ENCODE measurements at regions not wholly inside any gene's neighbourhood (a gene's known extent, or its start where the extent isn't known, plus 50 kb on each side); places are given as distances from the start of the nearest gene placed in this dataset.

DNA sequence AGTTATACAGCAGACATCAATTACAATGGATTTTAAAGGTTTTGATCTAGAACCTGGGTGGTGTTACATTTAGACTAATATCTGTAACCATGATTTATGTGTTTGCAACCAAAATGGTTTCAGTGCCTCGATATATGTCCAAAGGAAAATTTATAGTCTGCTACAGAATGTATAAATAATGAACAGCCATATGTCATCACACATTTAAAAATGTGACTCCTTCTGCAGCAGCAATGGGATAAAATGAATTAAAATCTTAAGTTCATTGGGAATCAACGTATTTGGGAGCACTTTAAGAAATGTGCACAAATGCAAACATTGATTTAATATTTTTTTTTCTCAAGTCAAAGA, 610.2 kb downstream of the TMEM114 start:
- H3K27ac ChIP-seq, result no peak overlapping the region
- TF ChIP-seq CTCF (conservative IDR thresholded peaks at IDR 0.05) (no peak), ZFX (IDR thresholded peaks at IDR 0.05) (no peak)

- H3K27ac ChIP-seq, result no peak overlapping the region
- TF ChIP-seq ZFX (IDR thresholded peaks at IDR 0.05) (no peak), CTCF (conservative IDR thresholded peaks at IDR 0.05) (no peak)
Observed at GRCh38 chr16:7979448-7980132, 610.7 kb downstream of the TMEM114 start.

DNA sequence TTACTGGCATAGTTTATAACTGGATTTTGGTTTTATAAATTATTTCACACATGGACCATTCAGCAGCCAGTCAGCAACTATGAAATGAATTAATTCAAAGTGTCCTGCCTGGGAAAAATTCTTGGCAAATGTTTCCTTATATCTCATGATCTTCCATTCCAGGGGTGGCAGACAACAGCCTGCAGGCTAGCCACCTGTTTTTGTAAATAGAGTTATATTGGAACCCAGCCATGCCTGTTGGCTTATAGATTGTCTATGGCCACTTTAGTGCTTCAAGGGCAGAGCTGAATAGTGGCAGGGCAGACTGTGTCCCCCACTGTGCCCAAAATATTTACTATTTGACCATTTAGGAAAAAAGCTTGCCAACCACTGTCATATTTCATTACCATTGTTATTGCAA, 613.7 kb downstream of the TMEM114 start:
- H3K27ac ChIP-seq, result no peak overlapping the region
- no peak for TF ChIP-seq ZFX (IDR thresholded peaks at IDR 0.05)
- TF ChIP-seq CTCF (conservative IDR thresholded peaks at IDR 0.05), result no peak

- H3K27ac ChIP-seq, result no peak overlapping the region
- TF ChIP-seq ZFX (IDR thresholded peaks at IDR 0.05), result no peak
- TF ChIP-seq CTCF (conservative IDR thresholded peaks at IDR 0.05), result no peak
Observed at GRCh38 chr16:7976125-7976524, 614.2 kb downstream of the TMEM114 start.

DNA sequence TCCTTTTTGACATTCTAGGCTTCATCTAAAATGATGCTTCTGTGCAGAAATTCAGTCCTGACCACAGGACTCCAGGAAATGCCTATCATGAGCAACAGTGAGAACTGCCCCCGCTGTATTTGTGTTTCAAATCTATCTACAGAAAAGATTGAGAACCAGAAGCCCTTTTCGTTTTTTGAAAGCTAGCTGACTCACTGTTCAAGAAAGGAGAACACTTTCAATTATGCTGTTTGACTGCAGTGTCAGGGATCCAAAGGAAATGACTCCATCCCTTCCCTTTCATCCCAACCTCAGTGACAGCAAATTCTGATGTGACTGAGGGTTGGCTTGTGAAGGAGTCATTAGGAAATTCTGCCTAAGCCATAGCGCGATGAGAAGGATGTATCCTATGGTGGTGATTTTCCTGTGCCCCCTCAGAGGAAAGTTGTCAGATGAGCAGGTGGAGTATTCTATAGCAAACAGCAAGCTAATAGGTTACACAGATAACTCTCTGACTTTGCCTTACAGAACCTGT, 622.3 kb downstream of the TMEM114 start:
- no peak for TF ChIP-seq CTCF (conservative IDR thresholded peaks at IDR 0.05)
- TF ChIP-seq ZFX (IDR thresholded peaks at IDR 0.05), result no peak
- no peak overlapping the region for H3K27ac ChIP-seq

DNA sequence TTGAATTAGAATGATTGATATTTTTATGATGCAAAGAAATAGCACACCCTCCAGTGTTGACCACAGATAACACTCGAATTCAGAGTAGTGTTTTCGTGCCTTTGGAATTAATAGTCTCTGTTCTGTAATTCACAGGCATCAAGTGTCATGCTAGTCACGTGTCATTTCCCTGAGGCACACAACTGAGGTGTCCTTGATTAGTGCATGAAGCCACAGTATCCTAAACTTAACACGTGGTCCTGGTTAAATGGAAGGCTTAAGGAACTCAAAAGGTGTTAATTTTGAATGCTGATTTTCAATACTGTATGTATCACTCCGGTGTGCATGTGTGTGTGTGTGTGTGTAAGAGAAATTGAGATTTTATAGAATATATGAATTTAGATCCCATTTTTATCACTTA, 625.6 kb downstream of the TMEM114 start:
- no peak for TF ChIP-seq ZFX (IDR thresholded peaks at IDR 0.05)
- TF ChIP-seq CTCF (conservative IDR thresholded peaks at IDR 0.05), result no peak
- H3K27ac ChIP-seq, result no peak overlapping the region

- no peak for TF ChIP-seq ZFX (IDR thresholded peaks at IDR 0.05)
- no peak for TF ChIP-seq CTCF (conservative IDR thresholded peaks at IDR 0.05)
- no peak overlapping the region for H3K27ac ChIP-seq
Observed at GRCh38 chr16:7964167-7964566, 626.1 kb downstream of the TMEM114 start.

All from C4-2B (cell line).